ENCODE measurements at regions not wholly inside any gene's neighbourhood (a gene's known extent, or its start where the extent isn't known, plus 50 kb on each side); places are given as distances from the start of the nearest gene placed in this dataset.

DNA sequence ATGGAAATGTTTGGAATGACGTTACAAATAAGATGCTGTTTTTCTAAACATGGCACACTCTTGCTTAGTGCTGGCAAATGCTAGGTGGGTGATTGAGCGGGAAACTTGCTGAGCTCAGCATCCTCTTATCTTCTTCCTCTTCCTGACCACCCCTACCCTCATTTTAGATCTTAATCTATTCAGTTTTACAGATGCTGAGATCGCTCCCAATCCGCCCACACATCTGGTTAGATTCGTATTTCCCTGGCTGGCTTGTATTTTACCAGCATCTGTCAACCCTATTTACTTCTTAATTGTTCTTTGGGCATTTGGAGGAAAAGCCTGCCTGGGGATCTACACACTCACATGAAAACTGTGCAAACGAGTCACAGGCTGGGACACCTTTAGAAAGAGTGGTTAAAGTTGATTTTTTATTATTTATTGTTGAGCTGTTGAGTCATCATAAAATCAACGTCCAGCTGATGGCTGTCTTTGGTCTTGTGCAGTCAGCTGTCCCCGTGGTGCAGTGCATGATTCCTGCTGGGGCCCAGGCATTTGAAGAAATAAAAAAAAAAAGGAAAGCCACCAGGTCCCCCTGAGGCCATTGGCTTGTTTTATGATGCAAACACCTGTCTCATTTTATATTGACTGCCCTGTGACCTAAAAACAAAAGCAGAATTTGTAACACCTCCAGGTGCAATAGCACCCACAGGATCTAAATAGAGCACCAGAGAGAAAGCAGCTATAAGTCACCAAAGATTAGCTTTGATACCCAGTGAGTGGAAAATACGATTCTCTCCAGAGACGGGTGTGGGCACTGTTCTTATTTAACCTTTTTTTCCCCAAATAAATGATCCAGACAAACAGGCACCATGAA lies 258.6 kb downstream of the HS3ST3B1 start:
- TF ChIP-seq, protein P1, sequence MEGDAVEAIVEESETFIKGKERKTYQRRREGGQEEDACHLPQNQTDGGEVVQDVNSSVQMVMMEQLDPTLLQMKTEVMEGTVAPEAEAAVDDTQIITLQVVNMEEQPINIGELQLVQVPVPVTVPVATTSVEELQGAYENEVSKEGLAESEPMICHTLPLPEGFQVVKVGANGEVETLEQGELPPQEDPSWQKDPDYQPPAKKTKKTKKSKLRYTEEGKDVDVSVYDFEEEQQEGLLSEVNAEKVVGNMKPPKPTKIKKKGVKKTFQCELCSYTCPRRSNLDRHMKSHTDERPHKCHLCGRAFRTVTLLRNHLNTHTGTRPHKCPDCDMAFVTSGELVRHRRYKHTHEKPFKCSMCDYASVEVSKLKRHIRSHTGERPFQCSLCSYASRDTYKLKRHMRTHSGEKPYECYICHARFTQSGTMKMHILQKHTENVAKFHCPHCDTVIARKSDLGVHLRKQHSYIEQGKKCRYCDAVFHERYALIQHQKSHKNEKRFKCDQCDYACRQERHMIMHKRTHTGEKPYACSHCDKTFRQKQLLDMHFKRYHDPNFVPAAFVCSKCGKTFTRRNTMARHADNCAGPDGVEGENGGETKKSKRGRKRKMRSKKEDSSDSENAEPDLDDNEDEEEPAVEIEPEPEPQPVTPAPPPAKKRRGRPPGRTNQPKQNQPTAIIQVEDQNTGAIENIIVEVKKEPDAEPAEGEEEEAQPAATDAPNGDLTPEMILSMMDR (IDR thresholded peaks at IDR 0.05 in 4 of 5, conservative IDR thresholded peaks at IDR 0.05 in 1 of 5): no peak
- no peak for TF ChIP-seq POLR2A (IDR thresholded peaks at IDR 0.05)

All from gastrocnemius medialis (tissue), 4 donors.